Upper lobe of right lung (tissue), 1 donor: ENCODE measurements at regions not wholly inside any gene's neighbourhood (a gene's known extent, or its start where the extent isn't known, plus 50 kb on each side); places are given as distances from the start of the nearest gene placed in this dataset.

Experiments
- ATAC-seq: fragments of 200-7000 bp; cut with Tn5 transposase; one replicate; pipeline ENCODE4 v1.9.1; 2020; ENCODE audit warnings: mild to moderate bottlenecking, moderate library complexity
- DNase-seq: peaks from one replicate; pipeline ENCODE4 v3.0.0-alpha.2; 2020
- H3K27ac ChIP-seq: fragments of 200-600 bp; one replicate; pipeline ENCODE4 v1.8.0; 2022
- H3K27me3 ChIP-seq: fragments of 200-600 bp; one replicate; pipeline ENCODE4 v1.8.0; 2022; ENCODE audit warnings: mild to moderate bottlenecking
- H3K36me3 ChIP-seq: fragments of 200-600 bp; one replicate; pipeline ENCODE4 v1.8.0; 2022
- H3K4me1 ChIP-seq: fragments of 200-600 bp; one replicate; pipeline ENCODE4 v1.8.0; 2022
- H3K4me3 ChIP-seq: fragments of 200-600 bp; one replicate; pipeline ENCODE4 v1.8.0; 2022; ENCODE audit warnings: mild to moderate bottlenecking
- H3K9me3 ChIP-seq: fragments of 200-600 bp; one replicate; pipeline ENCODE4 v1.8.0; 2022
- CTCF ChIP-seq: fragments of 200-600 bp; IDR thresholded peaks from one replicate; pipeline ENCODE4 v1.8.0; 2022; ENCODE audit warnings: antibody characterized with exemption
- intact Hi-C: fragments of 100-400 bp; cut with DNase I; formaldehyde crosslinking; loops from one replicate; pipeline ENCODE4 v1.11.0; 2022
- donor health status: DM: no; HTN: yes; CAD: no; lungs with severe emphysema.

GRCh38 chr2:103151046-103151445, 389.2 kb downstream of the TMEM182 start:
- H3K4me3 ChIP-seq: no peak overlapping the region
- no peak for TF ChIP-seq CTCF
- intact Hi-C loops: no loop called here
- no peaks in the 10 kb centered on the region for H3K4me1 ChIP-seq
- ATAC-seq (no peak), DNase-seq (no peak)
- H3K27me3 ChIP-seq: no peaks in the 10 kb centered on the region
- no peaks in the 10 kb centered on the region for H3K9me3 ChIP-seq
- no peaks in the 10 kb centered on the region for H3K36me3 ChIP-seq
- no peak overlapping the region for H3K27ac ChIP-seq

- Histone ChIP-seq H3K27ac (no peak overlapping the region), H3K9me3 (no peaks in the 10 kb centered on the region), H3K36me3 (no peaks in the 10 kb centered on the region), H3K4me1 (no peaks in the 10 kb centered on the region), H3K4me3 (no peak overlapping the region), H3K27me3 (no peaks in the 10 kb centered on the region)
- DNase-seq: no peak
- intact Hi-C loops: no loop called here
- no peak for TF ChIP-seq CTCF
- no peak for ATAC-seq
These were observed 390.7 kb downstream of the TMEM182 start for GRCh38 chr2:103152556-103152955.

DNA sequence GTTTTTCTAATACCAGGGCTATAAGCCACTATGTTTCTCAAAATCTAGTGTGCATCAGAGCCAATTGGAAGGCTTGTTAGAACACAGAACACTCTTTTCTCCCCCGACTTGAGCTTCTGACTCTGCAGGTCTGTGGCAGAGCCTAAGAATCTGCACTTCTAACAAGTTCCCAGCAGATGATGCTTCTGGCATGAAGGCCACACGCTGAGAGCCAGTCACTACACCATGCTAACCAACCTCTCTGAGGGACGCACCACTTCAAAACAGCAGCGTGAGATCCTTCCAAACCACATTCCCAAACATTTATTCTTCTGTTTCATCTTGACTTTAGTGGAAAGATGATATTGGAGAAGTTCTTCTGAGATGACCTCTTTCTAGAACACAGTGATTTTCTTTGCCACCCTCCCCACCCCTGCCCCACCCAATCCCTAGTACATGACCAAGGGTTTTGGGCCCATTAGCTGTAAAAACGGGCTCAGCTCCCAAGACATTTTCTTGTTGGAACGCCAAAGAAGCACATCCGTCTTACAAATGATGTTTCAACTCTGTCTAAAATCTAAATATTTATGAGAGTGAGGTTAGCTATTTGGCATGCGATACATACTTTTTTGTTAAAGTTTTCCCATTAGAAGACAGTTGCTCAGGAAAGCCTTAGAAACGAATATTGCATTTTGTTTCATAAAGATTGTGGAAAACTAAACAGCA, 391.9 kb downstream of the TMEM182 start:
- ATAC-seq: no peak
- DNase-seq: no peak
- no peak for TF ChIP-seq CTCF

GRCh38 chr2:103155308-103155707, 393.5 kb downstream of the TMEM182 start:
- no peak overlapping the region for H3K4me3 ChIP-seq
- ATAC-seq (no peak), DNase-seq (no peak)
- no peak for TF ChIP-seq CTCF
- no peaks in the 10 kb centered on the region for H3K36me3 ChIP-seq
- H3K9me3 ChIP-seq: no peaks in the 10 kb centered on the region
- H3K4me1 ChIP-seq: no peaks in the 10 kb centered on the region
- H3K27ac ChIP-seq: no peak overlapping the region
- intact Hi-C loops: no loop called here
- H3K27me3 ChIP-seq: no peaks in the 10 kb centered on the region

More for the DNA sequence above, 391.9 kb downstream of the TMEM182 start:
- no peaks in the 10 kb centered on the region for H3K36me3 ChIP-seq
- H3K4me3 ChIP-seq: no peak overlapping the region
- H3K27ac ChIP-seq: no peak overlapping the region
- H3K9me3 ChIP-seq: no peaks in the 10 kb centered on the region
- intact Hi-C loops: no loop called here
- H3K27me3 ChIP-seq: no peaks in the 10 kb centered on the region
- H3K4me1 ChIP-seq: no peaks in the 10 kb centered on the region

DNA sequence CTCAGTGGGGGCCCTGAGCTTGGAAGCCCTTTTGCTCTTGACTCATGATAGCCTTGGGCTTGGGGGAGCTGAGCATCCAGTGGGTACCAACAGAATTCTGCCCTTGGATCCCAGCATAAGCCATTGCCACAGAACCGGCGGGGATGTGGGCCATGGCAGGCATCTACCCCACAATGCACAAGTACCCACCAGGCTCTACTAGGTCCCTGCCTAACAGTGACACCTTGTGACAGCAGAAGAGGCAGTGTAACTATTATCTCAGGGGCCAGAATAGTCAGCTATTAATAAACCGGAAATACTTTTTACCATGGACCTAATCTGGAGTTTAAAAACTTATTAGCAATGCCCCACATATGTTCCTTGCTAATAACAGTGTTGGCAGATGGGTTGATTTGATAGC, 397.2 kb downstream of the TMEM182 start:
- Histone ChIP-seq H3K27me3 (no peaks in the 10 kb centered on the region), H3K9me3 (no peaks in the 10 kb centered on the region), H3K4me1 (no peaks in the 10 kb centered on the region), H3K27ac (no peak overlapping the region), H3K36me3 (no peaks in the 10 kb centered on the region), H3K4me3 (no peak overlapping the region)
- no peak for DNase-seq
- TF ChIP-seq CTCF: no peak
- intact Hi-C loops: no loop called here
- ATAC-seq: no peak
